IMR-90 (cell line): ENCODE measurements at regions not wholly inside any gene's neighbourhood (a gene's known extent, or its start where the extent isn't known, plus 50 kb on each side); places are given as distances from the start of the nearest gene placed in this dataset.

ENCODE experiments used
- ATAC-seq: fragments of 200-7000 bp; cut with Tn5 transposase; 2 replicates; pipeline ENCODE4 v1.9.1; 2020; ENCODE audit warnings: low read depth, mild to moderate bottlenecking, moderate library complexity
- BruUV-seq: library from RNA; stranded (reverse); fragments of 400-500 nt; replicated peaks from 2 replicates; lab custom pipeline; 2021; lab: Mats Ljungman, UMichigan
- CTCF ChIA-PET: fragments of 300-600 bp; formaldehyde crosslinking; extraction: SDS; loops from one replicate; lab custom pipeline; 2021; ENCODE audit warnings: antibody characterized with exemption; lab: Yijun Ruan, JAX
- POLR2A ChIA-PET: fragments of 300-600 bp; sonication (Branson Sonifier 250); formaldehyde crosslinking; loops from one replicate; lab custom pipeline; 2022; ENCODE audit warnings: antibody characterized with exemption; ENCODE audit not compliant: unreplicated experiment; lab: Charles Lee
- DNase-seq: peaks from one replicate; pipeline ENCODE4 v3.0.0; 2013
- H2AFZ ChIP-seq: replicated peaks from 2 replicates; pipeline ENCODE3; 2013; ENCODE audit warnings: low read length, mild to moderate bottlenecking; ENCODE audit not compliant: poor library complexity
- H2AK5ac ChIP-seq: 2 replicates; pipeline ENCODE4 v1.6.1; 2013; ENCODE audit warnings: low read depth, low read length, inconsistent platforms
- H2AK9ac ChIP-seq: replicated peaks from 2 replicates; pipeline ENCODE3; 2013; ENCODE audit warnings: mild to moderate bottlenecking, low read depth, low read length, moderate library complexity; ENCODE audit not compliant: poor library complexity
- H2BK120ac ChIP-seq: 2 replicates; pipeline ENCODE4 v1.6.1; 2013; ENCODE audit warnings: low read depth, low read length, inconsistent platforms
- H2BK15ac ChIP-seq: 3 replicates; pipeline ENCODE4 v1.6.1; 2013; ENCODE audit warnings: low read depth, low read length, inconsistent platforms
- H2BK20ac ChIP-seq: 2 replicates; pipeline ENCODE4 v1.6.1; 2013; ENCODE audit warnings: low read depth, mild to moderate bottlenecking, inconsistent platforms, low read length, moderate library complexity
- H2BK5ac ChIP-seq: 2 replicates; pipeline ENCODE4 v1.6.1; 2013; ENCODE audit warnings: mild to moderate bottlenecking, low read depth, low read length, inconsistent platforms; ENCODE audit not compliant: poor library complexity, severe bottlenecking
- H3K14ac ChIP-seq: replicated peaks from 2 replicates; pipeline ENCODE4 v1.6.1; 2013; ENCODE audit warnings: low read depth, low read length, inconsistent platforms
- H3K18ac ChIP-seq: 2 replicates; pipeline ENCODE4 v1.6.1; 2013; ENCODE audit warnings: low read depth, low read length, control low read depth
- H3K23ac ChIP-seq: 2 replicates; pipeline ENCODE4 v1.6.1; 2013; ENCODE audit warnings: low read depth, low read length, inconsistent platforms
- H3K27ac ChIP-seq: 2 replicates; pipeline ENCODE4 v1.5.1; 2013; ENCODE audit warnings: mild to moderate bottlenecking, control low read depth, low read length; ENCODE audit not compliant: insufficient read depth
- H3K27me3 ChIP-seq: 2 replicates; pipeline ENCODE4 v1.6.1; 2013; ENCODE audit warnings: low read length; ENCODE audit not compliant: control insufficient read depth, insufficient read depth
- H3K36me3 ChIP-seq: 2 replicates; pipeline ENCODE4 v1.6.1; 2013; ENCODE audit warnings: low read length, mixed read lengths; ENCODE audit not compliant: control insufficient read depth, insufficient read depth
- H3K4ac ChIP-seq: 2 replicates; pipeline ENCODE4 v1.6.1; 2013; ENCODE audit warnings: low read depth, low read length, inconsistent platforms
- H3K4me1 ChIP-seq: 2 replicates; pipeline ENCODE4 v1.6.1; 2013; ENCODE audit warnings: low read length, mixed read lengths; ENCODE audit not compliant: control insufficient read depth, insufficient read depth
- H3K4me2 ChIP-seq: 2 replicates; pipeline ENCODE4 v1.6.1; 2013; ENCODE audit warnings: low read depth, mild to moderate bottlenecking, control low read depth, low read length, moderate library complexity
- H3K4me3 ChIP-seq: 2 replicates; pipeline ENCODE4 v1.5.1; 2013; ENCODE audit warnings: low read depth, mild to moderate bottlenecking, control low read depth, low read length, moderate library complexity; ENCODE audit not compliant: insufficient read depth
- H3K56ac ChIP-seq: 2 replicates; pipeline ENCODE4 v1.6.1; 2013; ENCODE audit warnings: low read length, inconsistent platforms; ENCODE audit not compliant: insufficient read depth; ENCODE audit errors: extremely low read depth
- H3K79me1 ChIP-seq, 2 experiments: 2 replicates each; pipeline ENCODE4 v1.6.1; 2013; ENCODE audit warnings: low read length in 2 of 2, inconsistent platforms in 1 of 2, low read depth in 1 of 2
- H3K9ac ChIP-seq: 2 replicates; pipeline ENCODE4 v1.6.1; 2013; ENCODE audit warnings: low read depth, low read length, control low read depth
- H3K9me1 ChIP-seq: 2 replicates; pipeline ENCODE4 v1.6.1; 2013; ENCODE audit warnings: low read length, inconsistent platforms; ENCODE audit not compliant: insufficient read depth
- H3K9me3 ChIP-seq: 2 replicates; pipeline ENCODE4 v1.6.1; 2013; ENCODE audit warnings: low read length; ENCODE audit not compliant: control insufficient read depth, insufficient read depth
- H4K20me1 ChIP-seq: 2 replicates; pipeline ENCODE4 v1.6.1; 2013; ENCODE audit warnings: low read length, inconsistent platforms; ENCODE audit not compliant: insufficient read depth
- H4K5ac ChIP-seq: 2 replicates; pipeline ENCODE4 v1.6.1; 2013; ENCODE audit warnings: mild to moderate bottlenecking, low read depth, low read length, control low read depth
- H4K8ac ChIP-seq, 2 experiments: 2 replicates each; pipeline ENCODE4 v1.6.1; 2013; ENCODE audit warnings: low read depth in 2 of 2, low read length in 2 of 2, control low read depth in 1 of 2, inconsistent platforms in 1 of 2
- H4K91ac ChIP-seq: 2 replicates; pipeline ENCODE4 v1.6.1; 2013; ENCODE audit warnings: low read depth, low read length, inconsistent platforms; ENCODE audit not compliant: insufficient read depth
- BHLHE40 ChIP-seq: fragments of 150-350 bp; IDR thresholded peaks from 2 replicates; pipeline ENCODE4 v1.6.1; 2016; ENCODE audit warnings: mild to moderate bottlenecking, low read depth, low read length
- CEBPB ChIP-seq: IDR thresholded peaks from 2 replicates; pipeline ENCODE4 v1.6.1; 2012; ENCODE audit warnings: low read depth, low read length, improper control_type of control experiment
- CTCF ChIP-seq: conservative IDR thresholded peaks from 2 replicates; pipeline ENCODE4 v1.5.1; 2012; ENCODE audit warnings: mild to moderate bottlenecking, low read depth, low read length, improper control_type of control experiment
- FOS ChIP-seq: fragments of 150-350 bp; IDR thresholded peaks from 2 replicates; pipeline ENCODE4 v1.6.1; 2016; ENCODE audit warnings: low read depth, low read length
- MXI1 ChIP-seq: IDR thresholded peaks from 2 replicates; pipeline ENCODE4 v1.6.1; 2012; ENCODE audit warnings: low read depth, mild to moderate bottlenecking, low read length, moderate library complexity, borderline replicate concordance
- POLR2A ChIP-seq: IDR thresholded peaks from 2 replicates; pipeline ENCODE4 v1.6.1; 2012; ENCODE audit warnings: mild to moderate bottlenecking, low read depth, low read length
- RCOR1 ChIP-seq: IDR thresholded peaks from 2 replicates; pipeline ENCODE4 v1.6.1; 2012; ENCODE audit warnings: mild to moderate bottlenecking, low read length, improper control_type of control experiment; ENCODE audit not compliant: insufficient replicate concordance
- RFX5 ChIP-seq: IDR thresholded peaks from 2 replicates; pipeline ENCODE4 v1.8.0; 2012; ENCODE audit warnings: low read depth, mild to moderate bottlenecking, low read length, moderate library complexity
- SMC3 ChIP-seq: fragments of 150-350 bp; IDR thresholded peaks from 2 replicates; pipeline ENCODE4 v1.6.1; 2016; ENCODE audit warnings: low read depth, mild to moderate bottlenecking, antibody characterized with exemption, low read length, moderate library complexity
- WGBS, 2 experiments: methylation state at CpG; one replicate each; pipeline versions ENCODE4 v1.1.5 to v1.1.7; 2013; ENCODE audit warnings: missing lambda C conversion rate in 2 of 2; ENCODE audit not compliant: insufficient read length in 1 of 2; ENCODE audit errors: extremely low coverage in 2 of 2; 5-methylcytosine and 5-hydroxymethylcytosine counted together
- dilution Hi-C: fragments of 300-500 bp; cut with HindIII; formaldehyde crosslinking; loops from one replicate; pipeline ENCODE4 v1.14.3; 2018; ENCODE audit warnings: low sequenced_read_pairs; ENCODE audit not compliant: unreplicated experiment
- in situ Hi-C: fragments of 300-500 bp; cut with MboI; formaldehyde crosslinking; loops from 3 replicates; pipeline ENCODE4 v1.14.3; 2019; ENCODE audit warnings: low sequenced_read_pairs, inconsistent platforms, mixed read lengths
- intact Hi-C: fragments of 100-400 bp; cut with micrococcal nuclease; formaldehyde crosslinking; loops from 2 replicates; pipeline ENCODE4 v1.10.0; 2022

- WGBS, 2 experiments: 38% methylated on average over 1 of the region's 2 CpGs; no CpG with 5 or more reads in 1 of the 2 experiments
- BruUV-seq: no TSS peak
- no peak for ATAC-seq
- intact Hi-C loops (no loop called here), in situ Hi-C loops (no loop called here), dilution Hi-C loops (no loop called here)
- Histone ChIP-seq H3K9me1 (no peaks in the 10 kb centered on the region), H2BK15ac (no peak overlapping the region), H2BK20ac (no peak overlapping the region), H3K27ac (no peak overlapping the region), H2AK5ac (peak overlapping the region; percentile 33; the same call in 1 of the 2 replicates), H3K36me3 (no peaks in the 10 kb centered on the region), H2BK5ac (no peak overlapping the region), H2BK120ac (no peak overlapping the region), H4K8ac (no peak overlapping the region), H3K56ac (no peak overlapping the region), H3K9ac (no peak overlapping the region), H3K4me1 (peaks cover 20% of the 10 kb centered on the region), H3K18ac (no peak overlapping the region), H3K4me3 (no peak overlapping the region), H4K5ac (no peak overlapping the region), H3K9me3 (no peaks in the 10 kb centered on the region), H4K91ac (no peak overlapping the region), H3K23ac (no peak overlapping the region), H2AFZ (no peak overlapping the region), H3K79me1 (no peaks in the 10 kb centered on the region), H3K4ac (no peak overlapping the region), H4K20me1 (no peaks in the 10 kb centered on the region), H3K14ac (0 out of 2 replicates have a peak overlapping the region, but pooled peaks have one; percentile 2), H3K4me2 (no peak overlapping the region), H2AK9ac (no peak overlapping the region), H3K27me3 (no peaks in the 10 kb centered on the region)
- ChIA-PET POLR2A (interaction anchor here (0.7 kb wide), 1 partner anchor 71 kb away, joined by 4 read pairs; no protein-coding TSS in a partner anchor), CTCF (no interaction called here)
- TF ChIP-seq POLR2A (no peak), RFX5 (no peak), BHLHE40 (no peak), RCOR1 (no peak), MXI1 (no peak), FOS (no peak), CTCF (no peak), CEBPB (no peak), SMC3 (no peak)
- no peak for DNase-seq
Measured at GRCh38 chr14:50014809-50015430, 101.5 kb downstream of the VCPKMT start.
